HepG2 (cell line): ENCODE measurements at regions not wholly inside any gene's neighbourhood (a gene's known extent, or its start where the extent isn't known, plus 50 kb on each side); places are given as distances from the start of the nearest gene placed in this dataset.

Experiments used
- CHD2 ChIP-seq: IDR thresholded peaks from 2 replicates; pipeline ENCODE4 v1.6.1; 2011; ENCODE audit warnings: low read depth, low read length, improper control_type of control experiment
- ELF3 ChIP-seq: IDR thresholded peaks from 2 replicates; pipeline ENCODE4 v1.6.1; 2016; ENCODE audit warnings: missing genetic modification reagents, missing compliant biosample characterization
- FOXJ3 ChIP-seq: sonication (generic); formaldehyde crosslinking; IDR thresholded peaks from 2 replicates; pipeline ENCODE4 v1.4.0; 2020; ENCODE audit warnings: missing genetic modification reagents, mild to moderate bottlenecking, borderline replicate concordance
- FOXP4 ChIP-seq: sonication (generic); formaldehyde crosslinking; IDR thresholded peaks from 2 replicates; pipeline ENCODE4 v1.4.0; 2020; ENCODE audit warnings: missing genetic modification reagents
- MIER2 ChIP-seq: IDR thresholded peaks from 2 replicates; pipeline ENCODE4 v1.6.1; 2016; ENCODE audit warnings: missing biosample characterization, missing genetic modification reagents
- MXD4 ChIP-seq: IDR thresholded peaks from 2 replicates; pipeline ENCODE4 v1.6.1; 2016; ENCODE audit warnings: mild to moderate bottlenecking, missing biosample characterization, missing genetic modification reagents
- MYPOP ChIP-seq: sonication (generic); formaldehyde crosslinking; IDR thresholded peaks from 2 replicates; pipeline ENCODE4 v1.8.1; 2023; ENCODE audit warnings: mild to moderate bottlenecking, moderate library complexity, missing genetic modification reagents
- NR2F6 ChIP-seq, 2 experiments: IDR thresholded peaks; 2 replicates each; pipeline ENCODE4 v1.6.1; 2016; ENCODE audit warnings: antibody characterized with exemption in 1 of 2, mild to moderate bottlenecking in 1 of 2
- TEAD3 ChIP-seq: optimal IDR thresholded peaks from 2 replicates; pipeline ENCODE3; 2016; ENCODE audit warnings: borderline replicate concordance
- TFDP1 ChIP-seq: IDR thresholded peaks from 2 replicates; pipeline ENCODE4 v1.6.1; 2016; ENCODE audit warnings: missing compliant biosample characterization, missing genetic modification reagents, borderline replicate concordance
- ZEB1 ChIP-seq: IDR thresholded peaks from 2 replicates; pipeline ENCODE4 v1.6.1; 2012; ENCODE audit warnings: mild to moderate bottlenecking, low read depth, inconsistent platforms; ENCODE audit not compliant: insufficient replicate concordance
- ZNF354B ChIP-seq: sonication (generic); formaldehyde crosslinking; IDR thresholded peaks from 2 replicates; pipeline ENCODE4 v1.8.0; 2022; ENCODE audit warnings: mild to moderate bottlenecking, missing genetic modification reagents
- ZNF652 ChIP-seq: IDR thresholded peaks from 2 replicates; pipeline ENCODE4 v1.6.1; 2016; ENCODE audit warnings: low read depth, borderline replicate concordance
- ZNF737 ChIP-seq: sonication (generic); formaldehyde crosslinking; IDR thresholded peaks from 2 replicates; pipeline ENCODE4 v1.5.0; 2020; ENCODE audit warnings: missing genetic modification reagents, mild to moderate bottlenecking, borderline replicate concordance
- ZNF878 ChIP-seq: sonication (generic); formaldehyde crosslinking; IDR thresholded peaks from 2 replicates; pipeline ENCODE4 v1.8.1; 2023; ENCODE audit warnings: mild to moderate bottlenecking, missing genetic modification reagents, moderate library complexity
- TF ChIP-seq, protein P1 (sequence below): sonication (generic); formaldehyde crosslinking; IDR thresholded peaks from 2 replicates; pipeline ENCODE4 v1.5.0; 2020; ENCODE audit warnings: mild to moderate bottlenecking, missing genetic modification reagents
- TF ChIP-seq, protein P2 (sequence below): sonication (generic); formaldehyde crosslinking; IDR thresholded peaks from 2 replicates; pipeline ENCODE4 v1.9.0; 2022; ENCODE audit warnings: low read depth, missing genetic modification reagents
- TF ChIP-seq, protein P3 (sequence below): sonication (generic); formaldehyde crosslinking; IDR thresholded peaks from 2 replicates; pipeline ENCODE4 v1.8.1; 2023; ENCODE audit warnings: missing genetic modification reagents, mild to moderate bottlenecking, borderline replicate concordance

DNA sequence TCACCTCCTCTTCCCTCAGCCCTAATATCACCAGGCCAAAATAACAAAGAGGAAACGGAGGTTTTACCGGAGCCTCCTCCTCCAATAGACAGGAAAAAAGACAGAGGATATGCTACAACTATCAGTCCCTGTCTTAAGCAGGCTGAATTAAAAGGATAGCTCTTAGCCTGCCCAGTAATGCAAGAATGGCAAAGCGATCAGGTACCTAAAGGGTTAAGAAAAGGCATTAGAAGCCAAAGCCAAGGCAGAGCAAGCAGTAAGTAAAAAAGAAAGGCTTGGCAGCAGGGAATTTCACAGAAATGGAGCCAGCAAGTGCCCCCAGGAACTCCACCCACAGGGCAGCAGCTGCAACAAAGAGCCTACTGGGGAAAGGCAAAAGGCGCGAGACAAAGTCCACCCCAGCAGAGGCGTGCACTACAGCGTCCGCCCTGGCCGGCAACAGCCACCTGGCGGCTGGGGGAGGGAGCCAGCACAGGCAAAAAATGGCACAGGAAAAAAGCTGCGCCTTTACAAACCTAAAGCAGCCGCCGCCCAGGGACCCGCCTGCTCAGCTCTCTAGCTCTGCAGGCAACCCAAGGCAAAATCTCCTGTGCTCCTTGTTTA lies 220.6 kb upstream of the ZC4H2 start (continued):
- TF ChIP-seq FOXP4 (CRISPR knock-in tag) (peak; percentile 63), ZNF737 (CRISPR knock-in tag) (no peak), ZNF878 (CRISPR knock-in tag) (peak; percentile 63; the same call in 1 of the 2 replicates), FOXJ3 (peak; percentile 43; the same call in 1 of the 2 replicates), MXD4 (CRISPR knock-in tag) (no peak), ZNF354B (CRISPR knock-in tag) (no peak), CHD2 (no peak), ZNF652 (CRISPR knock-in tag) (peak; percentile 89), MYPOP (CRISPR knock-in tag) (peak; percentile 33; the same call in 1 of the 2 replicates), TFDP1 (CRISPR knock-in tag) (peak; percentile 38; the same call in 1 of the 2 replicates), MIER2 (CRISPR knock-in tag) (0 out of 2 replicates have a peak, but pooled peaks have one; percentile 67), NR2F6 (IDR thresholded peaks at IDR 0.05) (no peak), NR2F6 (CRISPR knock-in tag; IDR thresholded peaks at IDR 0.05) (no peak), ZEB1 (no peak), TEAD3 (no peak), ELF3 (CRISPR knock-in tag) (peak; percentile 26; the same call in 1 of the 2 replicates)
- TF ChIP-seq, protein P1, sequence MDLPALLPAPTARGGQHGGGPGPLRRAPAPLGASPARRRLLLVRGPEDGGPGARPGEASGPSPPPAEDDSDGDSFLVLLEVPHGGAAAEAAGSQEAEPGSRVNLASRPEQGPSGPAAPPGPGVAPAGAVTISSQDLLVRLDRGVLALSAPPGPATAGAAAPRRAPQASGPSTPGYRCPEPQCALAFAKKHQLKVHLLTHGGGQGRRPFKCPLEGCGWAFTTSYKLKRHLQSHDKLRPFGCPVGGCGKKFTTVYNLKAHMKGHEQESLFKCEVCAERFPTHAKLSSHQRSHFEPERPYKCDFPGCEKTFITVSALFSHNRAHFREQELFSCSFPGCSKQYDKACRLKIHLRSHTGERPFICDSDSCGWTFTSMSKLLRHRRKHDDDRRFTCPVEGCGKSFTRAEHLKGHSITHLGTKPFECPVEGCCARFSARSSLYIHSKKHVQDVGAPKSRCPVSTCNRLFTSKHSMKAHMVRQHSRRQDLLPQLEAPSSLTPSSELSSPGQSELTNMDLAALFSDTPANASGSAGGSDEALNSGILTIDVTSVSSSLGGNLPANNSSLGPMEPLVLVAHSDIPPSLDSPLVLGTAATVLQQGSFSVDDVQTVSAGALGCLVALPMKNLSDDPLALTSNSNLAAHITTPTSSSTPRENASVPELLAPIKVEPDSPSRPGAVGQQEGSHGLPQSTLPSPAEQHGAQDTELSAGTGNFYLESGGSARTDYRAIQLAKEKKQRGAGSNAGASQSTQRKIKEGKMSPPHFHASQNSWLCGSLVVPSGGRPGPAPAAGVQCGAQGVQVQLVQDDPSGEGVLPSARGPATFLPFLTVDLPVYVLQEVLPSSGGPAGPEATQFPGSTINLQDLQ (CRISPR knock-in tag): no peak
- TF ChIP-seq, protein P2, sequence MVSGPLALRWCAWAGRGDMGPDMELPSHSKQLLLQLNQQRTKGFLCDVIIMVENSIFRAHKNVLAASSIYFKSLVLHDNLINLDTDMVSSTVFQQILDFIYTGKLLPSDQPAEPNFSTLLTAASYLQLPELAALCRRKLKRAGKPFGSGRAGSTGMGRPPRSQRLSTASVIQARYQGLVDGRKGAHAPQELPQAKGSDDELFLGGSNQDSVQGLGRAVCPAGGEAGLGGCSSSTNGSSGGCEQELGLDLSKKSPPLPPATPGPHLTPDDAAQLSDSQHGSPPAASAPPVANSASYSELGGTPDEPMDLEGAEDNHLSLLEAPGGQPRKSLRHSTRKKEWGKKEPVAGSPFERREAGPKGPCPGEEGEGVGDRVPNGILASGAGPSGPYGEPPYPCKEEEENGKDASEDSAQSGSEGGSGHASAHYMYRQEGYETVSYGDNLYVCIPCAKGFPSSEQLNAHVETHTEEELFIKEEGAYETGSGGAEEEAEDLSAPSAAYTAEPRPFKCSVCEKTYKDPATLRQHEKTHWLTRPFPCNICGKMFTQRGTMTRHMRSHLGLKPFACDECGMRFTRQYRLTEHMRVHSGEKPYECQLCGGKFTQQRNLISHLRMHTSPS (CRISPR knock-in tag): 0 out of 2 replicates have a peak, but pooled peaks have one; percentile 32
- TF ChIP-seq, protein P3, sequence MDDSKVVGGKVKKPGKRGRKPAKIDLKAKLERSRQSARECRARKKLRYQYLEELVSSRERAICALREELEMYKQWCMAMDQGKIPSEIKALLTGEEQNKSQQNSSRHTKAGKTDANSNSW (CRISPR knock-in tag): no peak
